ENCODE measurements at regions not wholly inside any gene's neighbourhood (a gene's known extent, or its start where the extent isn't known, plus 50 kb on each side); places are given as distances from the start of the nearest gene placed in this dataset.

DNA sequence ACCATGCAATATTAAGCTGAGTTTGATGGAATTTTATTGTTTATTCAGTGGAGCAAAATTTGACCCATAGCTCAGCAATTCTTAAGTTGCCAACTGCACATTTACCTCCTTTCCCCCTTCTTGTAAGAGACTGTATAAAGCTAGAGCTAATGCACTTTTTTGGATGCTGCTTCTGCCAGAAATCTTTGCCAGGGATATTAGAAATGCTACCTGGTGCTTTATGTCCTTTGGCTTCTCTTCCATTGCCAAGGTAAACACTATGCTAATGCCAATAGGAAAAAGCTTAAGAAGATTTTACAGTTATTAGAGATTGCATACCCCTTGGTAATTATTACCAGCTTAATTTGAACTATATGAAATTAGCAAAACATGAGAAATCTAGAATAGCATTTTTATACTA is 79.0 kb upstream of the OGFRL1 start:
- no peak overlapping the region for H3K4ac ChIP-seq (ENCODE audit: low read depth, low read length)
- no peaks in the 10 kb centered on the region for H3K79me1 ChIP-seq (ENCODE audit: insufficient read depth, low read depth, low read length, poor library complexity, severe bottlenecking)
- H3K27ac ChIP-seq (ENCODE audit: insufficient read length, low read depth, low read length), result no peak overlapping the region
- TF ChIP-seq, protein P1, sequence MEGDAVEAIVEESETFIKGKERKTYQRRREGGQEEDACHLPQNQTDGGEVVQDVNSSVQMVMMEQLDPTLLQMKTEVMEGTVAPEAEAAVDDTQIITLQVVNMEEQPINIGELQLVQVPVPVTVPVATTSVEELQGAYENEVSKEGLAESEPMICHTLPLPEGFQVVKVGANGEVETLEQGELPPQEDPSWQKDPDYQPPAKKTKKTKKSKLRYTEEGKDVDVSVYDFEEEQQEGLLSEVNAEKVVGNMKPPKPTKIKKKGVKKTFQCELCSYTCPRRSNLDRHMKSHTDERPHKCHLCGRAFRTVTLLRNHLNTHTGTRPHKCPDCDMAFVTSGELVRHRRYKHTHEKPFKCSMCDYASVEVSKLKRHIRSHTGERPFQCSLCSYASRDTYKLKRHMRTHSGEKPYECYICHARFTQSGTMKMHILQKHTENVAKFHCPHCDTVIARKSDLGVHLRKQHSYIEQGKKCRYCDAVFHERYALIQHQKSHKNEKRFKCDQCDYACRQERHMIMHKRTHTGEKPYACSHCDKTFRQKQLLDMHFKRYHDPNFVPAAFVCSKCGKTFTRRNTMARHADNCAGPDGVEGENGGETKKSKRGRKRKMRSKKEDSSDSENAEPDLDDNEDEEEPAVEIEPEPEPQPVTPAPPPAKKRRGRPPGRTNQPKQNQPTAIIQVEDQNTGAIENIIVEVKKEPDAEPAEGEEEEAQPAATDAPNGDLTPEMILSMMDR (conservative IDR thresholded peaks at IDR 0.05), result no peak
- H3K9me3 ChIP-seq (ENCODE audit: control insufficient read depth, low read depth, low read length), result no peaks in the 10 kb centered on the region
- H3K79me2 ChIP-seq (ENCODE audit: insufficient read depth, low read length), result no peaks in the 10 kb centered on the region
- H3K27me3 Mint-ChIP-seq (ENCODE audit: low read depth), result no peaks in the 10 kb centered on the region
- H3K4me2 ChIP-seq (ENCODE audit: insufficient read depth, insufficient read length, low read length), result no peak overlapping the region
- H2BK120ac ChIP-seq (ENCODE audit: low read depth, low read length, poor library complexity, severe bottlenecking), result no peak overlapping the region
- no peaks in the 10 kb centered on the region for H4K20me1 ChIP-seq (ENCODE audit: control insufficient read depth, insufficient read depth, insufficient read length)
- H3K56ac ChIP-seq (ENCODE audit: insufficient read length, low read depth, low read length), result no peak overlapping the region
- no peak overlapping the region for H4K8ac ChIP-seq (replicated peaks; ENCODE audit: insufficient read length, low read depth, low read length)
- no peaks in the 10 kb centered on the region for H3K27me3 ChIP-seq (ENCODE audit: insufficient read depth, low read length)
- H2BK15ac ChIP-seq (ENCODE audit: low read depth, low read length), result no peak overlapping the region
- no peak overlapping the region for H2BK20ac ChIP-seq (ENCODE audit: low read depth, low read length, poor library complexity, severe bottlenecking)
- H3K23ac ChIP-seq (ENCODE audit: insufficient read length, low read depth, low read length), result no peak overlapping the region
- H3K36me3 Mint-ChIP-seq (ENCODE audit: insufficient read depth in 1 of 3, low read depth in 3 of 3), result no peaks in the 10 kb centered on the region
- no peak overlapping the region for H3K4me3 Mint-ChIP-seq
- no peak overlapping the region for H3K9ac ChIP-seq (ENCODE audit: extremely low read depth, insufficient read length, low read length)
- H3K4me1 ChIP-seq (ENCODE audit: insufficient read depth, low read length), result no peaks in the 10 kb centered on the region
- H2BK12ac ChIP-seq (ENCODE audit: insufficient read length, low read depth, low read length), result no peak overlapping the region
- no peak overlapping the region for H4K5ac ChIP-seq (ENCODE audit: insufficient read length, low read depth, low read length)
- no peak overlapping the region for H4K91ac ChIP-seq (ENCODE audit: insufficient read length, low read depth, low read length)
- DNase-seq, result no peak
- no peak overlapping the region for H2BK5ac ChIP-seq (ENCODE audit: insufficient read length, low read length)
- no peaks in the 10 kb centered on the region for H3K23me2 ChIP-seq (ENCODE audit: insufficient read length, low read depth, low read length, poor library complexity, severe bottlenecking)
- H3K18ac ChIP-seq (ENCODE audit: insufficient read length, low read depth, low read length), result no peak overlapping the region
- H3K9me3 Mint-ChIP-seq, result no peaks in the 10 kb centered on the region
- no peak overlapping the region for H3K27ac Mint-ChIP-seq
- no peak overlapping the region for H3K14ac ChIP-seq (ENCODE audit: insufficient read depth, low read length)
- no peak overlapping the region for H2AK5ac ChIP-seq (ENCODE audit: insufficient read length, low read length)
- peaks cover 0 to 4% of the 10 kb centered on the region in 2 experiments; a peak in 3 of 4 replicates for H3K4me1 Mint-ChIP-seq
- H3T11ph ChIP-seq (ENCODE audit: low read length), result no peak overlapping the region
- H2AFZ ChIP-seq (ENCODE audit: low read length), result no peak overlapping the region
